Hepatocyte (in vitro differentiated cells): ENCODE measurements at regions not wholly inside any gene's neighbourhood (a gene's known extent, or its start where the extent isn't known, plus 50 kb on each side); places are given as distances from the start of the nearest gene placed in this dataset.

Experiments used
- DNase-seq: peaks from one replicate; pipeline ENCODE4 v3.0.0-alpha.2; 2016; ENCODE audit warnings: low spot score
- H2AFZ ChIP-seq: fragments of 200-600 bp; sonication (generic); 2 replicates; pipeline ENCODE4 v1.6.0; 2016; ENCODE audit warnings: antibody characterized with exemption, mild to moderate bottlenecking
- H3K27ac ChIP-seq: fragments of 200-600 bp; sonication (generic); 2 replicates; pipeline ENCODE4 v1.5.1; 2016; ENCODE audit warnings: mild to moderate bottlenecking
- H3K27me3 ChIP-seq: fragments of 200-600 bp; sonication (generic); 2 replicates; pipeline ENCODE4 v1.6.1; 2016
- H3K36me3 ChIP-seq: fragments of 200-600 bp; sonication (generic); replicated peaks from 2 replicates; pipeline ENCODE4 v1.5.1; 2016; ENCODE audit warnings: low read depth; ENCODE audit not compliant: insufficient read depth
- H3K4me1 ChIP-seq: fragments of 200-600 bp; sonication (generic); 2 replicates; pipeline ENCODE4 v1.5.1; 2016; ENCODE audit warnings: mild to moderate bottlenecking, moderate library complexity; ENCODE audit not compliant: insufficient read depth
- H3K4me2 ChIP-seq: fragments of 200-600 bp; sonication (generic); 2 replicates; pipeline ENCODE4 v1.6.0; 2016
- H3K4me3 ChIP-seq: fragments of 200-600 bp; sonication (generic); 2 replicates; pipeline ENCODE4 v1.5.1; 2016; ENCODE audit warnings: mild to moderate bottlenecking
- H3K79me2 ChIP-seq: fragments of 200-600 bp; sonication (generic); 2 replicates; pipeline ENCODE4 v1.6.0; 2017; ENCODE audit warnings: mild to moderate bottlenecking
- H3K9me2 ChIP-seq: fragments of 200-600 bp; sonication (generic); replicated peaks from 2 replicates; pipeline ENCODE4 v1.6.0; 2017; ENCODE audit warnings: mild to moderate bottlenecking; ENCODE audit not compliant: insufficient read depth
- H3K9me3 ChIP-seq: fragments of 200-600 bp; sonication (generic); 2 replicates; pipeline ENCODE4 v1.5.1; 2016; ENCODE audit warnings: low read depth, mild to moderate bottlenecking
- H4K20me1 ChIP-seq: fragments of 200-600 bp; sonication (generic); 2 replicates; pipeline ENCODE4 v1.6.0; 2016; ENCODE audit warnings: mild to moderate bottlenecking; ENCODE audit not compliant: insufficient read depth, poor library complexity, severe bottlenecking
- EZH2 ChIP-seq: fragments of 200-600 bp; sonication (generic); IDR thresholded peaks from 2 replicates; pipeline ENCODE4 v1.6.1; 2016; ENCODE audit warnings: antibody characterized with exemption, mild to moderate bottlenecking, borderline replicate concordance
- EZH2phosphoT487 ChIP-seq: fragments of 200-600 bp; sonication (generic); IDR thresholded peaks from one replicate; pipeline ENCODE4 v1.6.1; 2018; ENCODE audit warnings: antibody characterized with exemption, mild to moderate bottlenecking, low read depth, moderate library complexity; ENCODE audit not compliant: unreplicated experiment, severe bottlenecking
- WGBS: methylation state at CpG from one replicate; pipeline ENCODE4 v1.1.6; 2016; ENCODE audit warnings: low lambda C conversion rate; ENCODE audit errors: missing lambda C conversion rate; 5-methylcytosine and 5-hydroxymethylcytosine counted together
- TF ChIP-seq, protein P1 (sequence below): fragments of 200-600 bp; sonication (generic); IDR thresholded peaks from 2 replicates; pipeline ENCODE4 v1.5.1; 2016; ENCODE audit warnings: antibody characterized with exemption, mild to moderate bottlenecking; ENCODE audit not compliant: poor library complexity

- H4K20me1 ChIP-seq: no peaks in the 10 kb centered on the region
- H3K9me2 ChIP-seq: no peaks in the 10 kb centered on the region
- no peaks in the 10 kb centered on the region for H3K36me3 ChIP-seq
- DNase-seq: no peak
- H2AFZ ChIP-seq: no peak overlapping the region
- no peaks in the 10 kb centered on the region for H3K9me3 ChIP-seq
- TF ChIP-seq EZH2 (no peak), EZH2phosphoT487 (no peak)
- TF ChIP-seq, protein P1, sequence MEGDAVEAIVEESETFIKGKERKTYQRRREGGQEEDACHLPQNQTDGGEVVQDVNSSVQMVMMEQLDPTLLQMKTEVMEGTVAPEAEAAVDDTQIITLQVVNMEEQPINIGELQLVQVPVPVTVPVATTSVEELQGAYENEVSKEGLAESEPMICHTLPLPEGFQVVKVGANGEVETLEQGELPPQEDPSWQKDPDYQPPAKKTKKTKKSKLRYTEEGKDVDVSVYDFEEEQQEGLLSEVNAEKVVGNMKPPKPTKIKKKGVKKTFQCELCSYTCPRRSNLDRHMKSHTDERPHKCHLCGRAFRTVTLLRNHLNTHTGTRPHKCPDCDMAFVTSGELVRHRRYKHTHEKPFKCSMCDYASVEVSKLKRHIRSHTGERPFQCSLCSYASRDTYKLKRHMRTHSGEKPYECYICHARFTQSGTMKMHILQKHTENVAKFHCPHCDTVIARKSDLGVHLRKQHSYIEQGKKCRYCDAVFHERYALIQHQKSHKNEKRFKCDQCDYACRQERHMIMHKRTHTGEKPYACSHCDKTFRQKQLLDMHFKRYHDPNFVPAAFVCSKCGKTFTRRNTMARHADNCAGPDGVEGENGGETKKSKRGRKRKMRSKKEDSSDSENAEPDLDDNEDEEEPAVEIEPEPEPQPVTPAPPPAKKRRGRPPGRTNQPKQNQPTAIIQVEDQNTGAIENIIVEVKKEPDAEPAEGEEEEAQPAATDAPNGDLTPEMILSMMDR: no peak
- no peaks in the 10 kb centered on the region for H3K79me2 ChIP-seq
- 91% methylated on average over 5 of the region's 5 CpGs for WGBS
- H3K4me3 ChIP-seq: no peak overlapping the region
- H3K27ac ChIP-seq: no peak overlapping the region
- H3K27me3 ChIP-seq: no peaks in the 10 kb centered on the region
- H3K4me2 ChIP-seq: no peak overlapping the region
- no peaks in the 10 kb centered on the region for H3K4me1 ChIP-seq
Measured at GRCh38 chr4:11209826-11210225, 218.9 kb downstream of the HS3ST1 start.

- H3K4me1 ChIP-seq: no peaks in the 10 kb centered on the region
- 94% methylated on average over 2 of the region's 2 CpGs for WGBS
- TF ChIP-seq EZH2 (no peak), EZH2phosphoT487 (no peak)
- TF ChIP-seq, protein P1: no peak
- no peaks in the 10 kb centered on the region for H3K9me2 ChIP-seq
- no peaks in the 10 kb centered on the region for H3K79me2 ChIP-seq
- no peak for DNase-seq
- H3K9me3 ChIP-seq: no peaks in the 10 kb centered on the region
- no peaks in the 10 kb centered on the region for H3K27me3 ChIP-seq
- H3K27ac ChIP-seq: no peak overlapping the region
- no peak overlapping the region for H2AFZ ChIP-seq
- H3K4me2 ChIP-seq: no peak overlapping the region
- H3K36me3 ChIP-seq: no peaks in the 10 kb centered on the region
- H4K20me1 ChIP-seq: no peaks in the 10 kb centered on the region
- no peak overlapping the region for H3K4me3 ChIP-seq
Measured at GRCh38 chr4:11201256-11201655, 227.4 kb downstream of the HS3ST1 start.

DNA sequence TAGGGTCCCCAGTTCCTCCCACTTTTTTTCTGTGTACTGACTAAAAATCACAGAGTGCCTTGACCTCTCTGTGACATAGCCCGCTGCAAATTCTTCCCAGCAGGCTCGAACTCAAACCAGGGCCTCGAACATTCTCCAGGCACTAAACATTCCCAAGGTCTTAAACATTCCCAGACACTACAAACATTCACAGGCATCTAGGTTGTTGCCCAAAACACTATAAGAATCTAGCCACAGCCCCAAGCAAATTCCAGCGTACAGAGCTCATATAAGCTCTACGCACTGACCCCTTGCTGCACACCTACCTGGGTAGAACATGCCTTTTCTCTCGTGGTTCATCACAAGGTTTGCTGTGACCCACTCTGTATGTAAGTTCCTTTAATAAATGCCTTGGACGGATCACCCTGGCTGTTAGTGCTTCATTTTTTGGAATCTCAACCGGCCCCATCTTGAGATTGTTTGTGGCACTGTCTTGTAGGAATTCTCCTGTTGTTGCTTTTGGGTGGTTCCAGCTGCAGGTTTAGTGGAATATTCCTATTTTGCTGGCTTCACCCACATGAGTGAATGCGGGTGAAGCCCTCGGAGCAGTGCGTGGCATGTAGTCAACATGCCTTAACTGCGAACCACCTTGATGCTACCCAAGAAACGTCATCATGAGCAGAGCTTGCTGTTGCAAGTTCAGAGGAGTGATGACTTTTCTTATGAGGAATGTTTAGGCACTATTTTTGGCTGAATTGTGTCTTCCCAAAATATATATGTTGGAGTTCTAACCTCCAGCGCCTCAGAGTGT lies 230.0 kb downstream of the HS3ST1 start:
- WGBS: 78% methylated on average over 14 of the region's 14 CpGs
- no peaks in the 10 kb centered on the region for H4K20me1 ChIP-seq

More for the DNA sequence above, 230.0 kb downstream of the HS3ST1 start:
- H3K79me2 ChIP-seq: no peaks in the 10 kb centered on the region
- H3K4me2 ChIP-seq: no peak overlapping the region
- no peaks in the 10 kb centered on the region for H3K4me1 ChIP-seq
- no peak for DNase-seq
- TF ChIP-seq EZH2phosphoT487 (no peak), EZH2 (no peak)
- TF ChIP-seq, protein P1: no peak
- H3K9me2 ChIP-seq: no peaks in the 10 kb centered on the region
- no peak overlapping the region for H2AFZ ChIP-seq
- no peaks in the 10 kb centered on the region for H3K27me3 ChIP-seq
- H3K4me3 ChIP-seq: no peak overlapping the region
- H3K27ac ChIP-seq: no peak overlapping the region
- H3K9me3 ChIP-seq: no peaks in the 10 kb centered on the region
- no peaks in the 10 kb centered on the region for H3K36me3 ChIP-seq
